GM12873 (cell line): ENCODE measurements at regions not wholly inside any gene's neighbourhood (a gene's known extent, or its start where the extent isn't known, plus 50 kb on each side); places are given as distances from the start of the nearest gene placed in this dataset.

Source experiments
- TF ChIP-seq, protein P1 (sequence below): IDR thresholded peaks from 2 replicates; pipeline ENCODE4 v1.5.1; 2012; ENCODE audit warnings: low read depth, mild to moderate bottlenecking, moderate library complexity, low read length, control low read depth; ENCODE audit not compliant: insufficient read depth; ENCODE audit errors: missing control alignments

DNA sequence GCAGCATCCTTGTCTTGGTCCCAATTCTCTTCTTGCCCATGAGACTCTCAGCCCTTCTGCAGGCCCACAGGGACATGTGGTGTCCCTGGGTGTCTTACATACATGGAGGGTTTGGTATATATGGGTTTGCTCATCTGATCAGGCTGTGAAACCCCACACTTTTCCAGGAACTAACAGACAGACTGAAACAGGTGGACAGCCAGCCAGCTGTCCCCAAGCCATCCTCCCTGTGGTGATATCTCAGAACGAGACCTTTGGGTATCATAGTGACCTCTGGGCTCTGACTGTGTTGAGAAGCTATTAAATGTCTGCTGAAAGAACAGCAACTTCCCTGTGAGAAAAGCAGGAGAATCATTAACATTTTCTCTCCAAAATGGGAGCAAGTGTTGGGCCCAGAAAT, 115.5 kb upstream of the PAXBP1 start:
- TF ChIP-seq, protein P1, sequence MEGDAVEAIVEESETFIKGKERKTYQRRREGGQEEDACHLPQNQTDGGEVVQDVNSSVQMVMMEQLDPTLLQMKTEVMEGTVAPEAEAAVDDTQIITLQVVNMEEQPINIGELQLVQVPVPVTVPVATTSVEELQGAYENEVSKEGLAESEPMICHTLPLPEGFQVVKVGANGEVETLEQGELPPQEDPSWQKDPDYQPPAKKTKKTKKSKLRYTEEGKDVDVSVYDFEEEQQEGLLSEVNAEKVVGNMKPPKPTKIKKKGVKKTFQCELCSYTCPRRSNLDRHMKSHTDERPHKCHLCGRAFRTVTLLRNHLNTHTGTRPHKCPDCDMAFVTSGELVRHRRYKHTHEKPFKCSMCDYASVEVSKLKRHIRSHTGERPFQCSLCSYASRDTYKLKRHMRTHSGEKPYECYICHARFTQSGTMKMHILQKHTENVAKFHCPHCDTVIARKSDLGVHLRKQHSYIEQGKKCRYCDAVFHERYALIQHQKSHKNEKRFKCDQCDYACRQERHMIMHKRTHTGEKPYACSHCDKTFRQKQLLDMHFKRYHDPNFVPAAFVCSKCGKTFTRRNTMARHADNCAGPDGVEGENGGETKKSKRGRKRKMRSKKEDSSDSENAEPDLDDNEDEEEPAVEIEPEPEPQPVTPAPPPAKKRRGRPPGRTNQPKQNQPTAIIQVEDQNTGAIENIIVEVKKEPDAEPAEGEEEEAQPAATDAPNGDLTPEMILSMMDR, result no peak

DNA sequence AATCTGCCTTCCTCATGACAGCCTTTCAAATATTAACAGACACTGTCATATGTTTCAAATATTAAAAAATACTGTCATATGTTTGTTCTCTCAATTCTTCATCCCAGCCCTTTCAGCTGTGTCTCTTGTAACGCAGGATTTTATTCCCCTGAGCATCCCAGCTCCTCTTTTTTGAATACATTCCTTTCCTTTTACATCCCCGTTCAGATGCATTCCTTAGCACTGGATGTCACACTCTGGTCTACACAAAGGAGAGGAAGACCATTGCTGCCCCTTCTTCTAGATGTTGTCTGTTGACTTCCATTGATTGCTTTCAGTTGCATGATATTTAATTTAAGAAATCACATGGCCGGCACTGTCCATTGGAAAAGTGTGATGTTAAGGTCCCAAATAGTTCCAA, 117.4 kb upstream of the PAXBP1 start:
- TF ChIP-seq, protein P1, result no peak

DNA sequence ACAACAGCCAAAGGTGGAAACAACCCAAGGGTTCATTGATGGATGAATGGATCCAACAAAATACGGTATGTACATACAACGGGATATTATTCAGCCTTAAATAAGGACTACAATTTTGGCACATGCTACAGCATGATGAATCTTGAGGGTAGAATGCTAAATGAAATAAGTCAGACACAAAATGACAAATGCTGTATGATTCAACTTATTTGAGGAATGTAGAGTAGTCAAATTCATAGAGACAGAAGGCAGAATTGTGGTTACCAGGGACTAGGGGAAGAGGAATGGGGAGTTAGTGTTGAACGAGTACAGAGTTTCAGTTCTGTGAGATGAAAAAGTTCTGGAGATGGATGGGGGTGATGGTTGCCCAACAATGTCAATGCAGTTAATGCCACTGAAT, 118.0 kb upstream of the PAXBP1 start:
- TF ChIP-seq, protein P1, result no peak

DNA sequence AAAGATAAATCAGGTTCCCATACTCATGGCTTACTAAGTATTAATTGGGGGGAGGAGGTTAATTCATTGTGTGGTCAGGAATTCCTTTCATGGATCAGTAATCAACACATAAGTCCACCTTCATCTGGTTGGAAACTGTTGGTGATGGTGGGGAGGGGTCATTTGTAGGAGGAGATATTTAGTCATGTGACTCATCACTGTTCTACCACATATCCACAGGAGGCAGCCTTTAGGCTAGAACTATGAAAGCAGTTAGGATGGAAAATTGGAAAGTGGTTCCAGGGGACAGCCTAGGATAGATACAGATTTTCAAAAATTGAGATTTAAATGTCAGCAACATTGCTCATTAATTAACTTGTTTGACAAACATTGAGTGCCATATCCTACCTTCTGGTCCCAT, 122.8 kb upstream of the PAXBP1 start:
- TF ChIP-seq, protein P1, result no peak

DNA sequence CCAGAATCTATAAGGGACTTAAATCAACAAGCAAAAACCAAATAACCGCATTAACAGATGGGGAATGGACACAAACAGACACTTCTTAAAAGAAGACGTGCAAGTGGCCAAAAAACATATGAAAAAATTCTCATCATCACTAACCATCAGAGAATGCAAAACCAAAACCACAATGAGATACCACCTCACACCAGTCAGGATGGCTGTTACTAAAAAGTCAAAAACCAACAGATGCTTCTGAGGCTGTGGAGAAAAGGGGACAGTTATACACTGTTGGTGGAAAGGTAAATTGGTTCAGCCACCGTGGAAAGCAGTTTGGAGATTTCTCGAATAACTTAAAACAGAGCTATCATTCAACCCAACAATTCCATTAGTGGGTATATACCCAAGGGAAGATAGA, 124.9 kb upstream of the OLIG2 start:
- TF ChIP-seq, protein P1, result no peak

DNA sequence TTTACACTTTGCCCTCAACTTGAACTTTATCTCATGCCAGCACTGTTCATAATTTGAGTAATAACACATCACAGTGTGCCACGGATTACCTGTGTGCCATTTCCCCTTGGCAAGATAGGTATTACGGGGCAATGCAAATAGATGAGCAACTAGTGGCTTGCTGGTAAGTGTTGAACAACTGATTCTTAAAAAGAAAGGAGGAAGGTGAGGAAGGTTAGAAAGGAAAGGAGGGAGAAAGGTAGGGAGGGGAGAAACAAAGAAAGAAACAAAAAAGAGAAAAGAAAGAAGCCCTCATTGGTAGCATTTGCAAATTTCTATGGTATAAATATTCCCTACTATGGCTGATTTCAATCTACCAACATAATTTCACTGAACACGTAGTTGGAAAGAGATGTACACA, 118.2 kb upstream of the OLIG2 start:
- TF ChIP-seq, protein P1, result no peak

DNA sequence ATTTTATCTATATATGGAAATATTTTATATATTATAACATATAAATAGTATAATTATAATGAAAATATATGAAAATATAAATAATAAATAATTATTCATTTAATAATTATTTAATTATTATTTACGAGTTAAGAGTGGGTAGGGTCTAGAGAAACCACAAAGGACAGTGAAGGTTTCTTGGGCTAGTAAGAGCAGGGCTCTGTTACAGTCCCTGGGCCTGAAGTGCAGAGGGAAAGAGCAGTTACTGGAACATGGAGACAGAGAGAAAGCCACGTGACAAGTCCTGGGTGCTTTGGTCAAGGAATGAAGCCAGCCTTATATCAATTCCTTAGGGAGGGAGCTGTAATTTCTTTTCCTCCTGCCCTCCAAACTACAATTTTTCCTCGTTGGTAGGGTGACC, 117.2 kb upstream of the OLIG2 start:
- TF ChIP-seq, protein P1, result no peak
